A673 (cell line): ENCODE measurements at regions not wholly inside any gene's neighbourhood (a gene's known extent, or its start where the extent isn't known, plus 50 kb on each side); places are given as distances from the start of the nearest gene placed in this dataset.

Experiments used
- EZH2 ChIP-seq: fragments of 200-600 bp; sonication (generic); IDR thresholded peaks from 2 replicates; pipeline ENCODE4 v1.6.1; 2017; ENCODE audit warnings: borderline replicate concordance, low read depth, mild to moderate bottlenecking, mixed read lengths, antibody characterized with exemption, low read length; ENCODE audit not compliant: poor library complexity, severe bottlenecking
- TF ChIP-seq, protein P1 (sequence below): fragments of 300-800, 200-600 bp; sonication (generic); conservative IDR thresholded peaks from 2 replicates; pipeline ENCODE4 v1.5.1; 2017; ENCODE audit warnings: low read depth, mild to moderate bottlenecking, antibody characterized with exemption, low read length, moderate library complexity, mixed read lengths

DNA sequence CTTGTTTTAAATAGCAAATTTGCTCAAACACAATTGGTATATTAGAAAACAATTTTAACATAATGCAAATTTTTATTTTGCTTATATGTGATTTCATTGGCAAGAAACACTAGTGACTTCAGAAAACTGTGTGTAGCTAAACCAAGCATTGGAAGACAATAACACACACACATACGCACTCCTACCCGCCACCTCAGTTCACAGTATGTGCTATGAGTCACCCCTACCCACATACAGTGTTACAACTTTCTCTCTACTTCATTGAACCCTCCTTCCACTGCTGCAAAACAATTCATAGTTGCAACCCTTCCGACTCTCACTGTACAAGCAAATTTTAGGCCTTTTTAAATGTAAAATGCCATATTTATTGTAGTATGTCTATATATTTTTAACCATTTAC is 119.9 kb upstream of the THSD7A start:
- TF ChIP-seq, protein P1, sequence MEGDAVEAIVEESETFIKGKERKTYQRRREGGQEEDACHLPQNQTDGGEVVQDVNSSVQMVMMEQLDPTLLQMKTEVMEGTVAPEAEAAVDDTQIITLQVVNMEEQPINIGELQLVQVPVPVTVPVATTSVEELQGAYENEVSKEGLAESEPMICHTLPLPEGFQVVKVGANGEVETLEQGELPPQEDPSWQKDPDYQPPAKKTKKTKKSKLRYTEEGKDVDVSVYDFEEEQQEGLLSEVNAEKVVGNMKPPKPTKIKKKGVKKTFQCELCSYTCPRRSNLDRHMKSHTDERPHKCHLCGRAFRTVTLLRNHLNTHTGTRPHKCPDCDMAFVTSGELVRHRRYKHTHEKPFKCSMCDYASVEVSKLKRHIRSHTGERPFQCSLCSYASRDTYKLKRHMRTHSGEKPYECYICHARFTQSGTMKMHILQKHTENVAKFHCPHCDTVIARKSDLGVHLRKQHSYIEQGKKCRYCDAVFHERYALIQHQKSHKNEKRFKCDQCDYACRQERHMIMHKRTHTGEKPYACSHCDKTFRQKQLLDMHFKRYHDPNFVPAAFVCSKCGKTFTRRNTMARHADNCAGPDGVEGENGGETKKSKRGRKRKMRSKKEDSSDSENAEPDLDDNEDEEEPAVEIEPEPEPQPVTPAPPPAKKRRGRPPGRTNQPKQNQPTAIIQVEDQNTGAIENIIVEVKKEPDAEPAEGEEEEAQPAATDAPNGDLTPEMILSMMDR: no peak
- TF ChIP-seq EZH2: no peak
